Mesenchymal stem cell (in vitro differentiated cells and primary cell): ENCODE measurements at regions not wholly inside any gene's neighbourhood (a gene's known extent, or its start where the extent isn't known, plus 50 kb on each side); places are given as distances from the start of the nearest gene placed in this dataset.

Experiments used
- DNase-seq: peaks from one replicate; pipeline ENCODE4 v3.0.0-alpha.2; 2013
- H2AFZ ChIP-seq: one replicate; pipeline ENCODE4 v1.6.1; 2013; ENCODE audit warnings: low read depth, mild to moderate bottlenecking, control low read depth, inconsistent platforms, low read length, moderate library complexity
- H2AK5ac ChIP-seq: 2 replicates; pipeline ENCODE4 v1.6.1; 2013; ENCODE audit warnings: low read length, moderate library complexity, mild to moderate bottlenecking, inconsistent platforms; ENCODE audit not compliant: severe bottlenecking
- H2BK120ac ChIP-seq: one replicate; pipeline ENCODE4 v1.6.1; 2013; ENCODE audit warnings: low read depth, mild to moderate bottlenecking, inconsistent platforms, low read length, moderate library complexity
- H2BK12ac ChIP-seq, 2 experiments: one replicate each; pipeline ENCODE4 v1.6.1; 2013; ENCODE audit warnings: inconsistent platforms in 2 of 2, low read length in 2 of 2, mild to moderate bottlenecking in 2 of 2, moderate library complexity in 2 of 2, control low read depth in 1 of 2
- H2BK15ac ChIP-seq: one replicate; pipeline ENCODE4 v1.6.1; 2013; ENCODE audit warnings: mild to moderate bottlenecking, low read depth, inconsistent platforms; ENCODE audit not compliant: poor library complexity, severe bottlenecking
- H2BK5ac ChIP-seq: 2 replicates; pipeline ENCODE4 v1.6.1; 2013; ENCODE audit warnings: low read depth, mild to moderate bottlenecking, low read length, control low read depth, inconsistent platforms; ENCODE audit not compliant: poor library complexity, severe bottlenecking
- H3K14ac ChIP-seq, 2 experiments: one replicate each; pipeline ENCODE4 v1.6.1; 2013; ENCODE audit warnings: inconsistent platforms in 2 of 2, low read length in 2 of 2, control low read depth in 1 of 2, mild to moderate bottlenecking in 1 of 2, moderate library complexity in 1 of 2
- H3K18ac ChIP-seq, 2 experiments: one replicate each; pipeline ENCODE4 v1.6.1; 2013; ENCODE audit warnings: inconsistent platforms in 2 of 2, low read length in 2 of 2, control low read depth in 1 of 2, low read depth in 1 of 2, mild to moderate bottlenecking in 1 of 2
- H3K23ac ChIP-seq, 2 experiments: one replicate each; pipeline ENCODE4 v1.6.1; 2013; ENCODE audit warnings: inconsistent platforms in 2 of 2, low read length in 2 of 2, mild to moderate bottlenecking in 2 of 2, moderate library complexity in 2 of 2, control low read depth in 1 of 2
- H3K27ac ChIP-seq: 2 replicates; pipeline ENCODE4 v1.5.1; 2013; ENCODE audit warnings: mild to moderate bottlenecking, moderate library complexity, low read length, control low read depth, inconsistent platforms; ENCODE audit not compliant: poor library complexity, severe bottlenecking
- H3K27me3 ChIP-seq, 2 experiments: 2 replicates each; pipeline versions ENCODE4 v1.6.1 to v1.7.0; 2013; ENCODE audit warnings: low read length in 2 of 2, mild to moderate bottlenecking in 2 of 2, moderate library complexity in 2 of 2, control low read depth in 1 of 2, inconsistent platforms in 1 of 2; ENCODE audit not compliant: control insufficient read depth in 1 of 2, insufficient read depth in 1 of 2
- H3K36me3 ChIP-seq, 2 experiments: 2 replicates each; pipeline versions ENCODE4 v1.6.1 to v1.7.0; 2013; ENCODE audit warnings: low read length in 2 of 2, control low read depth in 1 of 2, inconsistent platforms in 1 of 2, low read depth in 1 of 2, mild to moderate bottlenecking in 1 of 2; ENCODE audit not compliant: insufficient read depth in 2 of 2, control insufficient read depth in 1 of 2
- H3K4ac ChIP-seq, 2 experiments: one replicate each; pipeline ENCODE4 v1.6.1; 2013; ENCODE audit warnings: inconsistent platforms in 2 of 2, low read length in 2 of 2, mild to moderate bottlenecking in 2 of 2, moderate library complexity in 2 of 2, control low read depth in 1 of 2, low read depth in 1 of 2
- H3K4me1 ChIP-seq: 2 replicates; pipeline ENCODE4 v1.6.1; 2013; ENCODE audit warnings: low read depth, low read length, control low read depth; ENCODE audit not compliant: control insufficient read depth, insufficient read depth
- H3K4me2 ChIP-seq: 2 replicates; pipeline ENCODE4 v1.6.1; 2013; ENCODE audit warnings: low read length, mild to moderate bottlenecking, inconsistent platforms; ENCODE audit not compliant: poor library complexity, severe bottlenecking
- H3K4me3 ChIP-seq, 2 experiments: 2 replicates each; pipeline versions ENCODE4 v1.5.1 to v1.7.0; 2013; ENCODE audit warnings: low read length in 2 of 2, mild to moderate bottlenecking in 2 of 2, control low read depth in 1 of 2, low read depth in 1 of 2; ENCODE audit not compliant: insufficient read depth in 1 of 2
- H3K79me1 ChIP-seq: replicated peaks from 2 replicates; pipeline ENCODE4 v1.6.1; 2013; ENCODE audit warnings: mild to moderate bottlenecking, control low read depth, low read length, inconsistent platforms; ENCODE audit not compliant: poor library complexity, severe bottlenecking
- H3K9ac ChIP-seq: 2 replicates; pipeline ENCODE4 v1.7.0; 2013; ENCODE audit warnings: mild to moderate bottlenecking, low read length, moderate library complexity
- H3K9me3 ChIP-seq: 2 replicates; pipeline ENCODE4 v1.7.0; 2013; ENCODE audit warnings: mild to moderate bottlenecking, low read length; ENCODE audit not compliant: control insufficient read depth
- H4K8ac ChIP-seq: one replicate; pipeline ENCODE4 v1.6.1; 2013; ENCODE audit warnings: inconsistent platforms, mild to moderate bottlenecking, low read length, moderate library complexity
- H4K91ac ChIP-seq: one replicate; pipeline ENCODE4 v1.6.1; 2013; ENCODE audit warnings: mild to moderate bottlenecking, low read length, inconsistent platforms
- WGBS: methylation state at CpG from one replicate; pipeline ENCODE4 v1.1.7; 2013; ENCODE audit warnings: mixed read lengths; 5-methylcytosine and 5-hydroxymethylcytosine counted together

GRCh38 chr22:48600171-48600570 lies 1227.5 kb downstream of the BRD1 start:
- H2BK12ac ChIP-seq = no peak overlapping the region
- no peak overlapping the region for H3K23ac ChIP-seq
- no peak overlapping the region for H3K4me2 ChIP-seq
- no peak overlapping the region for H3K9ac ChIP-seq
- H3K4me1 ChIP-seq = no peaks in the 10 kb centered on the region
- no peaks in the 10 kb centered on the region for H3K9me3 ChIP-seq
- no peak overlapping the region for H3K4ac ChIP-seq
- DNase-seq = no peak
- no peak overlapping the region for H3K18ac ChIP-seq
- no peaks in the 10 kb centered on the region for H3K36me3 ChIP-seq
- no peak overlapping the region for H2BK120ac ChIP-seq
- H3K14ac ChIP-seq = no peak overlapping the region
- no peaks in the 10 kb centered on the region for H3K79me1 ChIP-seq
- H3K27ac ChIP-seq = no peak overlapping the region
- H2AK5ac ChIP-seq = no peak overlapping the region
- no peak overlapping the region for H4K91ac ChIP-seq
- H2AFZ ChIP-seq = no peak overlapping the region
- no peak overlapping the region for H2BK15ac ChIP-seq
- 95% methylated on average over 16 of the region's 17 CpGs for WGBS
- no peaks in the 10 kb centered on the region for H3K27me3 ChIP-seq
- H2BK5ac ChIP-seq = no peak overlapping the region
- no peak overlapping the region for H4K8ac ChIP-seq
- no peak overlapping the region for H3K4me3 ChIP-seq

DNA sequence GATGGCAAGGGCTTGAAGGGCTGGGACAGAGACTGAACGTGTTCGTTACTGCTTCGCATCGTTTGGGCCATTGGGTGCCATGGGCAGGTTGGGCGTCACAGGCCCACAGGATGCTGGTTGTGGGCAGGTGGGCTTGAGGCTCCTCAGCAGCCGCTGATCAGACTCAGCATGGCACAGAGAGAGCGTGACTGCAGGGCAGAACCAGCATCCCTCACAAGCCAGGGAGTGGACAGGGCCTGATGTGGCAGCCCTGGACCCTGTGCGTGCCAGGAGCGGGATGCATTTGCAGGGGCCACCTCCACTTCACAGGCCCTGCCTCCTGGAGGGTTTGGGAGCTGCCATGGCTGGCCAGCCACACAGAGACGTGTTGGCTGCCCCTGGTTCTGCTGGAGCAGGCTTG lies 1228.3 kb downstream of the BRD1 start:
- Histone ChIP-seq H3K9ac (no peak overlapping the region), H4K91ac (no peak overlapping the region), H2BK12ac (no peak overlapping the region), H3K9me3 (no peaks in the 10 kb centered on the region), H2BK120ac (no peak overlapping the region), H3K4me2 (no peak overlapping the region), H4K8ac (no peak overlapping the region), H3K4ac (no peak overlapping the region), H3K23ac (no peak overlapping the region), H3K18ac (no peak overlapping the region), H2BK15ac (no peak overlapping the region), H3K27ac (no peak overlapping the region), H3K4me3 (no peak overlapping the region), H2AFZ (no peak overlapping the region), H3K4me1 (no peaks in the 10 kb centered on the region), H3K36me3 (no peaks in the 10 kb centered on the region), H3K79me1 (no peaks in the 10 kb centered on the region), H2AK5ac (no peak overlapping the region), H2BK5ac (no peak overlapping the region), H3K27me3 (no peaks in the 10 kb centered on the region), H3K14ac (no peak overlapping the region)
- WGBS = 74% methylated on average over 10 of the region's 10 CpGs
- no peak for DNase-seq

- Histone ChIP-seq H3K14ac (no peak overlapping the region), H3K27me3 (no peaks in the 10 kb centered on the region), H3K18ac (no peak overlapping the region), H3K4me3 (no peak overlapping the region), H4K91ac (no peak overlapping the region), H2BK120ac (no peak overlapping the region), H3K36me3 (no peaks in the 10 kb centered on the region), H2BK12ac (no peak overlapping the region), H4K8ac (no peak overlapping the region), H2BK15ac (no peak overlapping the region), H3K4me2 (no peak overlapping the region), H3K9ac (no peak overlapping the region), H2AK5ac (no peak overlapping the region), H2BK5ac (no peak overlapping the region), H3K4ac (no peak overlapping the region), H3K9me3 (no peaks in the 10 kb centered on the region), H3K4me1 (no peaks in the 10 kb centered on the region), H3K27ac (no peak overlapping the region), H3K79me1 (no peaks in the 10 kb centered on the region), H2AFZ (no peak overlapping the region), H3K23ac (no peak overlapping the region)
- no peak for DNase-seq
- 93% methylated on average over 23 of the region's 24 CpGs for WGBS
Measured at GRCh38 chr22:48596111-48596850, 1231.4 kb downstream of the BRD1 start.

DNA sequence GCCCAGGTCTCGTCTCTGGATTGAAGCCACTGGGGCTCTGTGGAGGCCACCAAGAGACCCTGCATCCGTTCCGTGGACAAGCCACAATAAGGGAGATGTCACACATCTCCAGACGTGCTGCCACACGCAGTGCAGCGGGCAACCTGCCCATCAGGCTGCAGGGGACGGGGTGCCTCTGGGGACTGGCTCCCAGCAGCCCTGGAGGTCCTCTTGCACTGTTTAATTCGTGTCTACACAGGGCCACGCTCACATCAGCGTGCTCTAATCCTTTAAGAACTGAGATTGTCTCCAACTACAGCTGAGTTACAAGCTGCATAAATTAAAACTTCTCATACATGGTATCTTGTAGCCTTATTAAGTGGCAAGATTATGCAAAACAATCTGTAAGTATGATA lies 1232.2 kb downstream of the BRD1 start:
- 61% methylated on average over 7 of the region's 10 CpGs for WGBS
- H3K79me1 ChIP-seq = no peaks in the 10 kb centered on the region
- no peaks in the 10 kb centered on the region for H3K4me1 ChIP-seq

More for the DNA sequence above, 1232.2 kb downstream of the BRD1 start:
- DNase-seq = no peak
- no peak overlapping the region for H4K91ac ChIP-seq
- H3K4me3 ChIP-seq = no peak overlapping the region
- no peak overlapping the region for H2BK15ac ChIP-seq
- H2BK5ac ChIP-seq = no peak overlapping the region
- H3K9me3 ChIP-seq = no peaks in the 10 kb centered on the region
- H3K18ac ChIP-seq = no peak overlapping the region
- no peak overlapping the region for H2BK120ac ChIP-seq
- no peak overlapping the region for H3K27ac ChIP-seq
- no peak overlapping the region for H3K4ac ChIP-seq
- no peaks in the 10 kb centered on the region for H3K27me3 ChIP-seq
- no peak overlapping the region for H3K23ac ChIP-seq
- no peak overlapping the region for H3K14ac ChIP-seq
- H3K9ac ChIP-seq = no peak overlapping the region
- H4K8ac ChIP-seq = no peak overlapping the region
- H2AFZ ChIP-seq = no peak overlapping the region
- H2AK5ac ChIP-seq = no peak overlapping the region
- H3K36me3 ChIP-seq = no peaks in the 10 kb centered on the region
- H2BK12ac ChIP-seq = no peak overlapping the region
- no peak overlapping the region for H3K4me2 ChIP-seq
